Kidney glomerular epithelial cell (primary cell): ENCODE measurements at regions not wholly inside any gene's neighbourhood (a gene's known extent, or its start where the extent isn't known, plus 50 kb on each side); places are given as distances from the start of the nearest gene placed in this dataset.

ENCODE experiments used
- DNase-seq: peaks from one replicate; lab custom pipeline; 2025; lab: John Stamatoyannopoulos, UW

DNA sequence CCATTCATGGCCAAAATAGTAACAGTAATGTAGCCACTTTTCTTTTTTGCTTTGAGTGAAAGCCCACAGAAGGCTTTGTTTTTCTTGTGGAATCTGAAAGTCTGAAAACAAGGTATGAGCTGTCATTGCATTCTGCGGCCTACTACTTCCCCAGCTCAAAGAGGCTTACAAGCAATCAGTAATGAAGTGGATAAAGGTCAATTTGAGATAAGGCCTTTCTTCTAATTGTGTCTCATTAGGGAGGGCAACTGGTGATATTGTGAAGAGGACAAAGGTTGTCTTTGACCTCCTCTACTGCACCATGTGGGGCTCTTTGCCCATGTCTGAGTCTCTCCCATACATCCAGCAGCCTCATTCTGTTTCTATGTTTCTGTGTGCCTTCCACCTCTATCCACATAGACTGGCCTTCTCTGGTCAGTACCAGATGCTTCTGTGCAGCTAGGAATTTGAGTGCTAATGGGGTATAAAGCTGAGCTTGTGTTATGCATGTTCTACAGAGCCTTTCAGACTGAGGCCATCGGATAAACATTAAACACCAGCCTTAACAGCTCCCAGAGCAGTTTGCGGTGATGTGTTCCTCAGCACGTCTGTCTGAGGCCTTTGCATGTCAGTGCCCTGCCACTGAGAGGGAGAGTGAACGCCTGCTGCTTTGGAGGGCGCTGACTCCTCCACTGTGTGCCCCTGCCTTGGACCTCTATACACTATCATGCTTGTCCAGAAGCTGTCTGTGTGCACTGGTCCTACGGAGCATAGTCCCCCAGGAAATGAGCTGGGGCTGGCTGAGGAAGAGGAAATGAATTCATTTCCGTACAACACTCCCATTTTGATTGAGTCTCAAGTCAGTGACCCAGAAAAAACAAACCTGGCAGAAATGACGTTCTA lies 80.2 kb downstream of the SH2D1A start:
- no peak for DNase-seq

DNA sequence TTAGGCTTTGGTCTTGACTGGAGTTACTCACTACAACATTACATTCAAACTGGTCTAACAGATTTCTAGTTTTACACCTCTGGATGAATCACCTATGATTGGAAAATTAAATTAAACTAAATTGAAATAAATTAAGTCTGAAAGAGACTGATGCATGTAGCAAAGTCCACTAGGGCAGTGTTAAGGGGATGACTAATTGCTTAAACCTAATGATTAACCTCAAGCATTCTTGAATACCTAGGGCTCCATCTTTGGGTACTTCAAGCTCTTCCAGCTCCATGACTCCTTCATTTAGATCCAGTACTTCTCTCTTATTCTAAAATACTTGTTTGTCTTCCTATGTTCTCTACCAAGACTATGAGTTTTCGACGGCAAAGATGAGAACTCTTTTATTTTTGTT lies 86.8 kb downstream of the SH2D1A start:
- DNase-seq, result peak; percentile 8

DNA sequence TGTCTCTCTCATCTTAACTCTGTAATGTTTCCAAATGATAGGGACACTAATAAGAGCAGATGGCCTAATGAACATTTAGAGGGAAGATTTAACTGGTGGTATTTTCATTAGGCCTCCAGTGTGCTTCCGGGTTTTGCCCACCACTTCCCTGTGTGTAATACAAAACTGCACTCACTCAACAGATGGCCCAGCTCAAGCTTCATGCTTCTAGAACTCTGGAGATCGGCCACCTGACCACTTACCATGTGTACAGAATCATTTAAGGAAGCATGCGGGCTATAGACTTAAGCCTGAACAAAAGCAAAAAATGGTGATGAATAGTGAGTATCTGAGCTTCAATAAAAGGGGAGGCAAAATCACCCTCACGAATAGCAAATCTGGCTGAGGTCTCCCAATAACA lies 89.3 kb downstream of the SH2D1A start:
- DNase-seq, result no peak

DNA sequence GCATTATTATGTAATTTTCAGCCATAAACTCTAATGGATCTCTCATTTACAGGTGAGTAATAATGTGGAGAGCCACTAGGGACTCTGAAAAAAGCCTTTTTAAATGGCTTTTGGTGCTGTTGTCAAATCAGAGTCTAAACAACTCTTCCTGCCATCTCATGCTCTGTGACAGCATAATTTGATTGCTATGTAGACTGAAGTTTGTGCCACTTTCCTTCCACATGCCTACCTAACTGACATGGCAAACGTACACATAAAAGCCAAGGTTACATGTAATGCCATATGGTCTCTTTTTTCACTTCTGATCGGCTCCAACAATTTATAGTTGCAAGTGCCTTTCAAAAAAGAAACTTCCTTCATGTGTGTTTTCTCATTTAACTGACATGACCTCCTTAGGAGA lies 94.3 kb downstream of the SH2D1A start:
- DNase-seq, result no peak

DNA sequence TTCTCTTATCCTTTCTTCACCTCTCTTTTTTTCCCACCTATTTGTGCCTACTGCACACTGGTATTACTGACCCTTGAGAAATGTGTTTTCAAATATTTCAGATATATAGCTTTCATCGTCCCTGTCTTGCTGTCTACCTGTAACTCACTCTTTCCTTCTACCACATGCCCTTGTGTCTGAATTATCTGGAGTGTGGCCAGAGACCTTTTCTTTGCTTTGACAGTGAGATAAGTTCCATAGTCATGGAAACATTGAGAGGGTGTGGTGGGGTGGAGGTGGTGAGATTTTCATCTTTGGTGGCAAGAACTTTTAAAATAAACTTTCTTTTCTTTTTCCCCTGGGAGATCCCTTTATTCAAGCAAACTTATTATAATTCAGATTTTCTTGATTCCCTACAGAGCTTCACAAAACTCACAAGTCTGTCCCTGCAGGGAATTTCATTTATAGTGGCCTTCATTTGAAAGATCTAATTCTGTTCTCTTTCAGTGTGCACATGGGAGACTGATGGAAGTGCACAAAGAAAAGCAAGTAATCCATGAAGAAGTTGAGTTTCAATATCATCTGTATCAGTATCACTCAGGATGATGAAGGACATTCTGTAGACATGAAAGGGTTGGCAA lies 95.7 kb downstream of the SH2D1A start:
- no peak for DNase-seq

DNA sequence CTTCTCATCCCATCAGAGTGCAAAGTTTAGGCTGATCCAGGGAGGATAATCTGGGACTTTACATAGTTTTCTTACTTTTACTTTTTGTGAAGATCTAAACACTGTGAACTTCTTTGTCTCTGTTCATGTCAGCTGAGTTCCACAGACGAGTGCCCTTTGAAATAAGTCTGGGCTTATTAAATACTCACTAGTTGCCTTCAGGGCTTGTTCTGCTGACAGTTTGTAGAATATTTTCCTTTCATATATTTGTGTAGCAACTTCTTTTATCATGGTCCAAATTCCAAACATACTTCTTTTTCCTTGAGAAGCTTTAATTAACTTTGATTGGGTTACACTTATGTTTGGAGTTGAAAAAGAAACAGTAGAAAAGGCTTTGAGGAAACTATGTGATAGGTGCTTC lies 109.6 kb downstream of the SH2D1A start:
- no peak for DNase-seq

DNA sequence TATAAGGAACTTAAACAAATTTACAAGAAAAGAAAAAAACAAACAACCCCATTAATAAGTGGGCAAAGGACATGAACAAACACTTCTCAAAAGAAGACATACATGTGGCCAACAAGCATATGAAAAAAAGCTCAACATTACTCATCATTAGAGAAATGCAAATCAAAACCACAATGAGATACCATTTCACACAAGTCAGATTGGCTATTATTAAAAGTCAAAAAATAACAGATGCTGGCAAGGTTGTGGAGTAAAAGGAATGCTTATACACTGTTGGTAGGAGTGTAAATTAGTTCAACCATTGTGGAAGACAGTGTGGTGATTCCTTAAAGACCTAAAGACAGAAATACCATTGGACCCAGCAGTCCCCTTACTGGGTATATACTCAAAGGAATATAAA lies 113.5 kb downstream of the SH2D1A start:
- peak; percentile 2 for DNase-seq

DNA sequence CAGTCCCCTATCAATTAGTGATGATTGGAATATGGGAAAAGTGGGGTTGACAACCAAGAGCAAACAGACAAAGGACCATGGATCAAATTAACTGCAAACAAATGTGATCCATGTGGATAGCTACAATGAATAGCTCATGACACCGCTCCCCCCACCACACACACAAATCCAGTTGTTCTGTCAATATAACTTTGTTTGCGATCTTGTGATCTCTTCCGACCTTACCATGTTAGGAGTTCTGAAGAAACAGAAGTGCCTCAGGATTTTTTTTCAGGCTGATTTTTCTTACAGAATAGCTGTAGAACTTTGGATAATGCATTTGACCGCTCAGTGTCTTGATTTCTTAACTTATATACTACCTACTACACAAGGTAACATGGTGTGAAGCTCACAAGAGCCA lies 116.6 kb downstream of the SH2D1A start:
- no peak for DNase-seq

DNA sequence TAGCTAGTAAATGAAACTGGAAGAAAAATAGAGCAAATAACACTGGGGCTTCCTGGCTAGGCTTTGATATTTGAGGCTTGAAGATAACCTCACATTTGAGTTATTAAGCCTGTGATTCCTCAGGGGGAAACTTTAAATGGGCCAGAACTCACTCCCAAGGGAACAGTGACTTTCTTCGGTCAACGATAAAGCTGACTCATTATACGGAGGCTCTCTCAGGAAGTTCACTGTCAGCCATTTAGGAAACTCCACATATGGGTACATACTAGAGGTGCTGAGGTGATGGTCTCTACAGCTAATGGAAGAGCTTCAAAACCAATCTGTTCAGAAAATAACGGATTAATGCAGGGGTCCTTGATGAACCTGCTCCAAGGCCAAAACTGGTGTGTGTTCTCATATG lies 120.8 kb downstream of the SH2D1A start:
- no peak for DNase-seq

DNA sequence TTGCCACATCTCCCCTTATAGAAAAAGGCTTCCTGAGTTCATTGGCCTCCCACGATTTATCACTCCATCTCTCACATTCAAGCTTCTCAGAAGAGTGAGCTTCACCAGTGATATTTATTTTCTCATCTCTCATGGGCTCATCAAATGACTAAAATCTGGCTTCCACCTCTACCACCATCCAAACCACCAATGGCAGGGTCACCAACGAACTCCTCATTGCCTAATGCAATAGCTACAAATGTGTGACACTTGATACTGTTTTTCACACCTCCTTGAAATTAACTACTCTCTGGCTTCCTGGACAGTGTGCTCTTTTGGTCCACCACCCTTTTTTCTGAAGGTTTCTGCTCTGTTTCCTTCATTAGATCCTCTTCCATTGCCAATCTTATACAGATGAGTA lies 129.0 kb downstream of the SH2D1A start:
- no peak for DNase-seq

DNA sequence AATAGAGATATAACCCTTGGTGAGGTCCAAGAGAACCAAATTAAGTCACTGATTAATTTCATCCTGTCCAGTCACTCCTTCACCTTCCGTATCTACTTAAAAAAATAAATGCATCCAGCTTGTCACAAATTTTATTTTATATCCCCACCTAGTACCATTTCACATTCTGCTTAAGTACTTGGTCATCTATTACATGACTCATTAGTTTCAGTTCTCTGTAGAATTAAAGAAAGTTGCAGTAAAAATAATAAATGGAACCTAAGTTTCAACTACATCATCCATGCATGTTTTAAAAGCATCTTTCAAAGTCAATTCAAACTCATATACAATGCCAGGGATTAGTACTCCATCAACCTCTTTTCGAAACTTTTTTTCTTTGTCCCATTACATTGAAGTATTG lies 130.2 kb downstream of the SH2D1A start:
- no peak for DNase-seq

DNA sequence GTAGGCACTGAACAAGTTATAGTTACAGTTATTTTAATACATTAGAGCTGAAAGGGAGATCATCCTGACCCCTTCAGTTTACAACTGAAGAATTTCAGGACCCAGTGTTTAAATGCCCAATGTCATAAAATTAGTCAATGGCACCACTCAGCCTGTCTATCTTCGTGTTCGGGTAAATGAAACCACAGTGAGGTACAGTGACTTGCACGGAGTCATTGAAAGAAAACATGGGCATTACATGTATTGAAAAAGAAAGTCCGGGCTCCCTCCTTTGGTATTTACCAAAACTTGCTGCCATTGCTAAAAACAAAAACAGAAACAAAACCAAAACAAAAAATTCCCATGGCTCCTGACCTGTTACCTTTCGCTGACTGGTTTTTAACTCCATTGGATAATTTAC lies 131.7 kb downstream of the SH2D1A start:
- DNase-seq, result no peak

DNA sequence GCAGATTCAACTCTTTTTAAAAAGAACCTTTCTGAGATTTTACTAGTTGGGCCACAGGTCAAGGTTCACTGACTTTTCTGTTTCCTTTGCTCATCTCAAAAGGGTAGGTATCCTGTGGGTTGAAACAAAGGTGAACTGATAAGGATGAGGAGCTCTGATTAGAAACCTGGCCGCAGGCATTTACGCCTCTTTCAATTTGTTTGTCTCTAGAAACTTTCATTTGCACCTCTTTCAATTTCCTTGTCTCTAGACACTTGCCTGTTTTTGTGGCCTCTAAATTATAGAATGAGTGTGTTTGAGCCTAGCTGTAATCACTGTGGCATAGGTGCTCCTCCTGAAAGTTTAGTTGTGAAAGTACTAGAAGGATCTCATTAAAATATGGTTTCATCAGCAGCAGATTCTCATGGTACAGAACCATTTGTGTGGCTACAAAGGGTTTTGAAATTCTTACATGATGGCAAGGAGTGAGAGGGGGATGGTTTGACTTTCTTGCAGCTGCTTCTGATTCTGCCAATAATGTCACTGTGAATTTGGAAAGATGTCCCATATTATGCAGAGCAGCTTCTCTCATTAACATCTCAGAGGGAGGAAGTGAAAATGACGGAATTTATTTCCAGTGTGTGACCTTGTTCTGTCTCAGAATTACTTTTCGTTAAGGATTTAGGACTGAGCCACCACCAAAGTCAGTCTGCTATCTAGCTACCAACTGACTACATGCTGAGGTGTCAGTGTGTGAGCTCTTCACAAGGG lies 142.2 kb downstream of the SH2D1A start:
- DNase-seq, result no peak

DNA sequence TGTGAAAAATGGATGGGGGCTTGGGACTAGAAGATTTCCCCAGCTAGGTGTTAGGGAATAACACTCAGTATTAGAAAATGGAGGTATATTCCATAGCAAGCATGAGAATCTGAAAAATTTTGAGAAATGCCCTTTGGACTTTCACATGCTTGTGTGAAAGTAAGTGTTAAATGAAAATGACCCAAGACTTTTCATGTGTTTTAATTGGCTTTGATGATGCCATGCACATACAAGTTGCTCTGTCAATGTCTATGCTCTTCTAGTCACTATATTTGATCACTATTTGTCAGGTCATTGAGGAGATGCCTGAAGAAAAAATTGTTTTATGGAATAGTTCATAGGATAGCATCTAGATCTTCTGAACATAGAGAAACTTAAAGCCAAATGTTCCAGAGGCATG lies 147.6 kb downstream of the SH2D1A start:
- no peak for DNase-seq

DNA sequence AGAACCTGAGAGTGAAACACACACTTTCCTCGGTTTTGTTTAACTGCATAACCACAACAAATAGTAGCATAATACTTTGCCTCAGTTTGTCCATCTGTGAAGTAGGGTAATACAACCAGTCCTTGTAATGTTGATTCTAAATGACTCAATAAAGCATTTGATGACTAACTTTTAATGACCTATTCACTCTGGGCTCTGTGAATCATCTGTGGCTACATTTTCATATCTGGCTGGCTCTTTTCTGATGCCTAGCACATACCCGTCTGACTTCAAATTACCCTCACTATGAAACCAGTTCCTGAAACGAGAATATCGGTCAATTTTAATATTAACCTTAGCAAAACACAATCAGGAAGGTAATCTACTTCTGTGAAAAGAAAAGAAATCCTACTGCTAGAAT lies 151.0 kb downstream of the SH2D1A start:
- no peak for DNase-seq

DNA sequence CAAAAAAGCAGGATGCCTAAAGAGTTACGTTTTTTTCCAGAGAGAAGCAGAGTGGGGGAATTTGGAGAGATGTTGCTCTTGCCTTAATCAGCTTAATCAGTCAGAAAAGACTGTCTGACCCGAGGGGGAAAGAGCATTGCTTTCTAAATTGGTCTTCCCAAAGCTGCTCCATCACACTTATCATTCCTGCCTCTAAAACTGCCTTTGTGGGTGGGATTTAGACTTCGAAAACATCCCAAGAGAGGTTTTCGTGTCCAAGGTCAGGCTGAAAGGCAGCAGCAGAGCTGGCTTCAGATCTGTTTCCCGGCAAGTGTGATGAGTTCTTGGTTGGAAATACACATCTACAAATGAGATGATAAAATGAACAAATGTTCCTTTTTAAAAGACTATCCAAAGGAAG lies 155.2 kb downstream of the SH2D1A start:
- no peak for DNase-seq

DNA sequence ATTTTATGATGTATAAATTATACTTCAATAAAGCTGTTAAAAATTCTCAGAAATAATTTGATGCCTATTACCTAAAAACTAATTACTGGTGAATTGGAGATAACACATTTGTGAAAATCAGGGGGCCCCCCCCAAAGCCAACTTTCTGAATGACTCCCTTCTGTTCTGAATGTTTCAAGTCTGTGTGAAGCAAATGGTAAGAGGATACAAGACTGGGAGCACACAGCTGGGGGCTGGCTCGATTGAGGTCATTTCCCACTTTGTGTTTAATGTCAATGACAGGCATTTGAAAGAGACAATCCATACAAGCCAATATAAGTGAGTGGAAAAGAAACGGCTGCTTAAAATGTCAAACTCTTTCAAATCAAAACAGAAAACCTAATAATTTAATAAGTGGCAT lies 155.8 kb downstream of the SH2D1A start:
- DNase-seq, result no peak

DNA sequence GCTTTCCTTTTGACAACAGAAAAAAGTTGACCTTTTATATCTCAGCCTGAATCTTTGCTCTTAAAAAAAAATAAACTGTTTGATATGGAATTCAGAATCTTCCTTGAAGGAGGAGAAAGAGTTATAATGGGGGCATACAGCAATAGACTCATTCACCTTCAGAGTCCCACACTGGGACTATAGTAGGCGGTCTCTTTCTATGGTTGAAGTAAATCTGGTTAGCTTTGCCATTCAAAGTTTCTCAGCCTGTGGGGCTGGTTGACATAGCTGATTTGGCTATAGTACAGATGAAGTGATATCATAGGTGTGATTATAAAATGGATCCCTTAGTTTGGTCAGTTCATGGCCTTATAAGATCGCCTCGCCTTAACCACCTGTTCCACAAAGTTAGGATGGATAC lies 156.2 kb downstream of the SH2D1A start:
- no peak for DNase-seq

DNA sequence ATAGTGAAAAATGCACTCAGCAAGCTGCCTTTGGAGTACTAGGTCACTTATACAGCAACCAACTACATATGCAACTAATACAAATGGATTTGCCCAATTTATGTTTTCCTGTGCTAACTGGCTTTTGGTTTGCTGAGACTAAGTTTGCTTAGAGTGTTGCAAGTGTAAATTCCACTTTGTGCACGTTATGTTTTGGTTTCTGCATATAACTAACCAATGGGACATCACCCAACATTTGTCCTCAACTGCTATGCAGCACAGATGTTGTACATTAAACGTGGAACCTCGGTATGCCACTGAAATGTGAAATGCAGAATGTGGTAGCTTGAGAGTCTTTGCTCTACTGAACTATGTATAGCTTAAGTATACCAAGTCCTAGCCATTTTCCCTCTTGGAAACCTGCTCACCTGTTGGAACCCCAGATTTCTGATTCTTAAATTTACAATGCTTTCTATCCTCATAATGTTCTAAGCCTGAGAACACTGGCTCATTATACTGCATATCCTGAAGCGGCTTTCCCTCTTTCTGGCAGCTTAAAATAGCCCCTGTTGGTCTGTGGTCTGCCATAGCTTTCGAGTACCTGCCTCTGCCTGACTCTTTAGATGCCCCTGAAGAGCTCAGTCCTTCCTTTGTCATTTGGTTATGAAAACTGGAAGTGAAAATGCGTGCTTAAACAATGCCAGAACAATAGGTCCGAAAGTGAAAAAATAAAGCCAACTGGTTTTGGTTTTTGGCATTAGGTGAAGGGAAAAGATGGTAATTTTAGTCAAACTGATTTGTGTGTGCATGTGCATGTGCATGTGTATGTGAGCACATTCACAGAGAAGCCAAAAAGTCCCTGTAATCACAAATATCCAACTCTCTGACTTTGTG lies 158.0 kb downstream of the SH2D1A start:
- DNase-seq, result no peak

DNA sequence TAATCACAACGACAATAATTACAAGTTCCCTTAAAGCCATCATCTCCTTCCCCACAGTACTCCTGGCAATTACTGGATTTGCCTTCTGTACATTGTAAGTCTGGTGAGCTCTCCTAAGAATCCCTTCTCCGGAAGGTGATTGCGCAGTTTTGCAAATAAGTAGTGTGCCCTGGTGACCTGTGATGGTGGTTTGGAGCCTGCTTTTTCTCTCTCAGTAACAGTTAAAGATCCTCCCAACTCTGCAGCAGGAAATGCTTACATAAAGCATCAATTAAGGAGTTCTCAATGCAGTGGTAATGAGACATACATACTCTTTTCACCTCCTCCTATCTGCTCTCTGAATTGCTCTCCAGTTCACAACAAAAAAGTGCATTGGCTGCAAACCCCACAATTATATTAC lies 159.7 kb downstream of the SH2D1A start:
- DNase-seq, result no peak

DNA sequence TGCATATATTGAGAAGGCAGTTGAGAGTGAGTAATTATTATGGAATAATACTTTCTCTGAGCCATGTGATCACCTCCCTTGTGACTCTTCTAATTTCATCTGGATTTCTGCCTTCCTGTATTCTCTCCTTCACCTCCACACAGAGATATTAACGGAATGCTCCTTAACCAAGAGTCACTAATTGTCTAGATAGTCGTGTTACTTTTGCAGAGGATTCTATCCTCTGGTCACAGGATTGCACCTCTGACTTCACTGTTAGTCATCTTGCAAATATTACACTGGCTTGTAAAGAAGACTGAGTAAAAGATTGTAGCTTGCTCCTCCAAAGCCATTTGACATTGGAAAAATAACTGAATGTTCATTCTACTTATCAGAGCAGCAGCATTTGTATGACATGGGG lies 160.9 kb downstream of the SH2D1A start:
- DNase-seq, result no peak

DNA sequence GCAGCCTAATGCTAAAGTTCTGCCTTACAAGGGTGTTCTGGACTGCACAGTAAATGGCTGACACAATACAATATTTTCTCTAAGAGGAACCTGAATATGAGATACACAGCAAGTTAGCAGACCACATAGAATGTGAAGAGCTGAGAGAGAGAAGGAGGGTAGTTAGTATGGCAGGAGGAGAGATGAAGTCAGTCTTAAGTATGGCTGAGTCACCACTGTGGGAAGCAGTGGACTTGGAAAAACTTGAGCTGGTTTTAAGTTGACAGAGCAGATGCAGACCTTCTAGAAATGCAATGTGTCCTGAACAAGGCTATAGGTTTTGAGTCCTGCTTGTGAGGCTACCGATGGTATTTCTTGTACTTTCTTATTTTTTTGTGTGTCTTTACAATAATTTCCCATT lies 172.5 kb downstream of the SH2D1A start:
- DNase-seq, result no peak
